ENCODE measurements at regions not wholly inside any gene's neighbourhood (a gene's known extent, or its start where the extent isn't known, plus 50 kb on each side); places are given as distances from the start of the nearest gene placed in this dataset.
"Not testable (repeated sequence)": the region's sequence is repeated elsewhere in the genome, so short reads cannot be mapped to it uniquely, and the experiment has no call there.

- Histone ChIP-seq H3K4me3 (ENCODE audit: low read depth, low read length) (no peak overlapping the region), H3K36me3 (ENCODE audit: control insufficient read depth, insufficient read depth, low read length) (no peaks in the 10 kb centered on the region), H3K27me3 (ENCODE audit: control insufficient read depth, insufficient read depth, low read length) (no peaks in the 10 kb centered on the region)
- DNase-seq (ENCODE audit: low read depth) = no peak
- TF ChIP-seq, protein P1, sequence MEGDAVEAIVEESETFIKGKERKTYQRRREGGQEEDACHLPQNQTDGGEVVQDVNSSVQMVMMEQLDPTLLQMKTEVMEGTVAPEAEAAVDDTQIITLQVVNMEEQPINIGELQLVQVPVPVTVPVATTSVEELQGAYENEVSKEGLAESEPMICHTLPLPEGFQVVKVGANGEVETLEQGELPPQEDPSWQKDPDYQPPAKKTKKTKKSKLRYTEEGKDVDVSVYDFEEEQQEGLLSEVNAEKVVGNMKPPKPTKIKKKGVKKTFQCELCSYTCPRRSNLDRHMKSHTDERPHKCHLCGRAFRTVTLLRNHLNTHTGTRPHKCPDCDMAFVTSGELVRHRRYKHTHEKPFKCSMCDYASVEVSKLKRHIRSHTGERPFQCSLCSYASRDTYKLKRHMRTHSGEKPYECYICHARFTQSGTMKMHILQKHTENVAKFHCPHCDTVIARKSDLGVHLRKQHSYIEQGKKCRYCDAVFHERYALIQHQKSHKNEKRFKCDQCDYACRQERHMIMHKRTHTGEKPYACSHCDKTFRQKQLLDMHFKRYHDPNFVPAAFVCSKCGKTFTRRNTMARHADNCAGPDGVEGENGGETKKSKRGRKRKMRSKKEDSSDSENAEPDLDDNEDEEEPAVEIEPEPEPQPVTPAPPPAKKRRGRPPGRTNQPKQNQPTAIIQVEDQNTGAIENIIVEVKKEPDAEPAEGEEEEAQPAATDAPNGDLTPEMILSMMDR (IDR thresholded peaks at IDR 0.05; ENCODE audit: insufficient read depth, low read depth, low read length) = no peak
- ChIA-PET POLR2A (no interaction called here), CTCF (no interaction called here)
These were observed 140.5 kb downstream of the ARL4A start for GRCh38 chr7:12827920-12828319.

DNA sequence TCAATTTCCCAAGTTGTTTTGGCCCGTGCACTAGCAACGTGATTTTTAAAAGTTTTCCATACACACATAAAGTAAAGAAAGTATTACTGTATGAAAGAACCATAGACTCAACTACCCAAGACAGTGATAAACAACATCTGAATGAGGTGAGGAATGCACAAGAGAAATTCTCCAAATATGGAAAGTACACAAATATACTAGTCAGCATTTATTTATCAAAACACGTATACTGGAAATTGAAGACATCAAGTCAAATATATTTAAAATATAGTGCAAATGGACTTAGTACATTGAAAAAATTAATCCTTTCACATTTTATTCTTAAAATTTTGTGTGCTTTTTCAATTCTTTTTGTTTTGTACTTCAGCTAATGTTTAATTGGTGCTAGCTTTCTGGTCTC lies 143.6 kb downstream of the ARL4A start:
- no peak overlapping the region for H3K4me3 ChIP-seq (ENCODE audit: low read depth, low read length)
- H3K36me3 ChIP-seq (ENCODE audit: control insufficient read depth, insufficient read depth, low read length) = no peaks in the 10 kb centered on the region
- ChIA-PET POLR2A (no interaction called here), CTCF (no interaction called here)
- TF ChIP-seq, protein P1 (IDR thresholded peaks at IDR 0.05; ENCODE audit: insufficient read depth, low read depth, low read length) = no peak
- H3K27me3 ChIP-seq (ENCODE audit: control insufficient read depth, insufficient read depth, low read length) = no peaks in the 10 kb centered on the region
- DNase-seq (ENCODE audit: low read depth) = no peak

DNA sequence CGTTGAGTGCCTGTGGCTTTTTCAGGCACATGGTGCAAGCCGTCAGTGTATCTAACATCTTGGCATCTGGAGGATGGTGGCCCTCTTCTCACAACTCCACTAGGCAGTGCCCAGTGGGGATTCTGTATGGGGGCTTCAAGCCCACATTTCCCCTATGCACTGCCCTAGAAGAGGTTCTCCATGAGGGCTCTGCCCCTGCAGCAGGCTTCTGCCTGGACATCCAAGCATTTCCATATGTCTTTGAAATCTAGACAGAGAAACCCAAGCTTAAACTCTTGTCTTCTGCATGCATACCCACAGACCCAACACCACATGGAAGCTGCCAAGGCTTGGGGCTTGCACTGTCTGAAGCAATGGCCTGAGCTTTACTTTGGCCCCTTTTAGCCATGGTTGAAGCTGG lies 146.4 kb downstream of the ARL4A start:
- CTCF ChIA-PET = no interaction called here
- DNase-seq (ENCODE audit: low read depth) = no peak
- TF ChIP-seq, protein P1 (IDR thresholded peaks at IDR 0.05; ENCODE audit: insufficient read depth, low read depth, low read length) = no peak

GRCh38 chr7:12834782-12835181 lies 147.3 kb downstream of the ARL4A start:
- Histone ChIP-seq H3K27me3 (ENCODE audit: control insufficient read depth, insufficient read depth, low read length) (no peaks in the 10 kb centered on the region), H3K36me3 (ENCODE audit: control insufficient read depth, insufficient read depth, low read length) (no peaks in the 10 kb centered on the region), H3K4me3 (ENCODE audit: low read depth, low read length) (no peak overlapping the region)
- TF ChIP-seq, protein P1 (IDR thresholded peaks at IDR 0.05; ENCODE audit: insufficient read depth, low read depth, low read length) = no peak
- ChIA-PET POLR2A (no interaction called here), CTCF (no interaction called here)
- no peak for DNase-seq (ENCODE audit: low read depth)

More for the DNA sequence above, 146.4 kb downstream of the ARL4A start:
- Histone ChIP-seq H3K4me3 (ENCODE audit: low read depth, low read length) (no peak overlapping the region), H3K36me3 (ENCODE audit: control insufficient read depth, insufficient read depth, low read length) (no peaks in the 10 kb centered on the region), H3K27me3 (ENCODE audit: control insufficient read depth, insufficient read depth, low read length) (no peaks in the 10 kb centered on the region)
- POLR2A ChIA-PET = no interaction called here

DNA sequence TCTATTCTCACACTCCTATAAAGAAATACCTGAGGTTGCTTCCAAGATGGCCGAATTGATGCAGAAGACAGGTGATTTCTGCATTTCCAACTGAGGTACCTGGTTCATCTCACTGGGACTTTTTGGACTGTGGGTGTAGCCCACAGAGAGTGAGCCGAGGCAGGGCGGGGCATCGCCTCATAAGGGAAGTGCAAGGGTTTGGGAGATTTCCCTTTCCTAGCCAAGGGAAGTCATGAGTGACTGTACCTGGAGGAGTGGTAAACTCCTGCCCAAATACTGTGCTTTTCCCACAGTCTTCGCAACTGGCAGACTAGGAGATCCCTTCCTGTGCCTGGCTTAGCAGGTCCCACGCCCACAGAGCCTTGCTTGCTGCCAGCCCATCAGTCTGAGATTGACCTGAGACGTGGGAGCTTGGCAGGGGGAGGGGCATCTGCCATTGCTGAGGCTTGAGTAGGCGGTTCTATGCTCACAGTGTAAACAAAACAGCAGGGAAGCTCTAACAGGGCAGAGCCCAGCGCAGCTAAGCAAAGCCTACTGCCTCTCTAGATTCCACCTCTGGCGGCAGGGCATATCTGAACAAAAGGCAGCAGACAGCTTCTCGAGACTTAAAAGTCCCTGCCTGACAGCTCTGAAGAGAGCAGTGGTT lies 152.2 kb downstream of the ARL4A start:
- ChIA-PET CTCF (interaction anchor here (1.0 kb wide), 1 partner anchor 153 kb away, joined by 3 read pairs; no protein-coding TSS in a partner anchor), POLR2A (no interaction called here)
- DNase-seq (ENCODE audit: low read depth) = no peak
- no peak overlapping the region for H3K4me3 ChIP-seq (ENCODE audit: low read depth, low read length)
- H3K36me3 ChIP-seq (ENCODE audit: control insufficient read depth, insufficient read depth, low read length) = no peaks in the 10 kb centered on the region
- TF ChIP-seq, protein P1 (IDR thresholded peaks at IDR 0.05; ENCODE audit: insufficient read depth, low read depth, low read length) = no peak
- H3K27me3 ChIP-seq (ENCODE audit: control insufficient read depth, insufficient read depth, low read length) = no peaks in the 10 kb centered on the region

DNA sequence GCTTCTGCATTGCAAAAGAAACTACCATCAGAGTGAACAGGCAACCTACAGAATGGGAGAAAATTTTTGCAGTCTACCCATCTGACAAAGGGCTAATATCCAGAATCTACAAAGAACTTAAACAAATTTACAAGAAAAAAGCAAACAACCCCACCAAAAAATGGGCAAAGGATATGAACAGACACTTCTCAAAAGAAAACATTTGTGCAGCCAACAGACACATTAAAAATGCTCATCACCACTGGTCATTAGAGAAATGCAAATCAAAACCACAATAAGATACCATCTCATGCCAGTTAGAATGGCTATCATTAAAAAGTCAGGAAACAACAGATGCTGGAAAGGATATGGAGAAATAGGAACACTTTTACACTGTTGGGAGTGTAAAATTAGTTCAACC lies 157.3 kb downstream of the ARL4A start:
- H3K4me3 ChIP-seq (ENCODE audit: low read depth, low read length); CTCF ChIA-PET; POLR2A ChIA-PET; H3K36me3 ChIP-seq (ENCODE audit: control insufficient read depth, insufficient read depth, low read length); H3K27me3 ChIP-seq (ENCODE audit: control insufficient read depth, insufficient read depth, low read length); DNase-seq (ENCODE audit: low read depth): not testable (repeated sequence)

All from BJ (cell line).